HAP-1 (cell line): ENCODE measurements at regions not wholly inside any gene's neighbourhood (a gene's known extent, or its start where the extent isn't known, plus 50 kb on each side); places are given as distances from the start of the nearest gene placed in this dataset.

ENCODE experiments used
- DNase-seq, 2 experiments: peaks; one replicate each; pipeline ENCODE4 v3.0.0-alpha.2; 2016 to 2020; ENCODE audit warnings: low spot score in 2 of 2
- H3K27me3 ChIP-seq: fragments of 250-450 bp; sonication (Bioruptor Pico); 2 replicates; pipeline ENCODE4 v1.5.1; 2020; ENCODE audit warnings: low read depth, mild to moderate bottlenecking, moderate library complexity
- H3K36me3 ChIP-seq: fragments of 250-450 bp; sonication (Bioruptor Pico); replicated peaks from 2 replicates; pipeline ENCODE4 v1.5.1; 2020; ENCODE audit warnings: mild to moderate bottlenecking
- H3K4me1 ChIP-seq: fragments of 250-450 bp; sonication (Bioruptor Pico); 2 replicates; pipeline ENCODE4 v1.5.1; 2020; ENCODE audit warnings: mild to moderate bottlenecking
- H3K4me3 ChIP-seq: fragments of 250-450 bp; sonication (Bioruptor Pico); 2 replicates; pipeline ENCODE4 v1.5.1; 2020; ENCODE audit warnings: mild to moderate bottlenecking, moderate library complexity
- H3K9me3 ChIP-seq: fragments of 250-450 bp; sonication (Bioruptor Pico); 2 replicates; pipeline ENCODE4 v1.5.1; 2020; ENCODE audit warnings: mild to moderate bottlenecking, moderate library complexity
- in situ Hi-C: fragments of 300-500 bp; cut with MboI; formaldehyde crosslinking; loops from 3 replicates; pipeline ENCODE4 v1.14.3; 2020; ENCODE audit warnings: low sequenced_read_pairs, inconsistent platforms, mixed read lengths

- Histone ChIP-seq H3K27me3 (no peaks in the 10 kb centered on the region), H3K4me1 (no peaks in the 10 kb centered on the region), H3K36me3 (no peaks in the 10 kb centered on the region), H3K9me3 (no peaks in the 10 kb centered on the region), H3K4me3 (no peak overlapping the region)
- no peak for DNase-seq
- in situ Hi-C loops: no loop called here
Measured at GRCh38 chr10:2813286-2813685, 254.1 kb upstream of the PFKP start.

DNA sequence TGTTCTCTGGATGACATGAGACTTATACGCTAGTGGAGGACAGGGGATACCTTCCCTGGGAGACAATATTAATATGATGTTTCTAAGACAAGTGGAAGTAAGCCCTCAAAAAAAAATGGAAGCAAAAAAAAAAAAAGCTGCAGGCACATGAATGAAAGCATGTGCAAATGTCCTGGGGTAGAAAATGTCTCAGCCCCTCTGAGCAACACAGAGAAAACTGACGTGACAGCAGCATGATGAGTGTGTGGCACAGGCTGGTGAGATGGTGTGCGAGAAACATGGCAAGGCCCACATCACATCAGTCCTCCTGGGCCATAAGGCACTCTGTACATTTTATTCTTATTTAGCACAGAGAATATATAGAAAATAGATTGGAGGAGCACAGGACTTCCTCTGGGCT is 254.7 kb upstream of the PFKP start:
- no peak overlapping the region for H3K4me3 ChIP-seq
- no peaks in the 10 kb centered on the region for H3K36me3 ChIP-seq
- DNase-seq: no peak
- no peaks in the 10 kb centered on the region for H3K4me1 ChIP-seq
- no peaks in the 10 kb centered on the region for H3K27me3 ChIP-seq
- in situ Hi-C loops: no loop called here
- H3K9me3 ChIP-seq: no peaks in the 10 kb centered on the region

GRCh38 chr10:2800178-2800577 is 267.2 kb upstream of the PFKP start:
- Histone ChIP-seq H3K9me3 (peaks cover 2% of the 10 kb centered on the region; the same call in 1 of the 2 replicates), H3K36me3 (no peaks in the 10 kb centered on the region), H3K4me1 (no peaks in the 10 kb centered on the region), H3K4me3 (no peak overlapping the region), H3K27me3 (no peaks in the 10 kb centered on the region)
- in situ Hi-C loops: no loop called here
- no peak for DNase-seq

DNA sequence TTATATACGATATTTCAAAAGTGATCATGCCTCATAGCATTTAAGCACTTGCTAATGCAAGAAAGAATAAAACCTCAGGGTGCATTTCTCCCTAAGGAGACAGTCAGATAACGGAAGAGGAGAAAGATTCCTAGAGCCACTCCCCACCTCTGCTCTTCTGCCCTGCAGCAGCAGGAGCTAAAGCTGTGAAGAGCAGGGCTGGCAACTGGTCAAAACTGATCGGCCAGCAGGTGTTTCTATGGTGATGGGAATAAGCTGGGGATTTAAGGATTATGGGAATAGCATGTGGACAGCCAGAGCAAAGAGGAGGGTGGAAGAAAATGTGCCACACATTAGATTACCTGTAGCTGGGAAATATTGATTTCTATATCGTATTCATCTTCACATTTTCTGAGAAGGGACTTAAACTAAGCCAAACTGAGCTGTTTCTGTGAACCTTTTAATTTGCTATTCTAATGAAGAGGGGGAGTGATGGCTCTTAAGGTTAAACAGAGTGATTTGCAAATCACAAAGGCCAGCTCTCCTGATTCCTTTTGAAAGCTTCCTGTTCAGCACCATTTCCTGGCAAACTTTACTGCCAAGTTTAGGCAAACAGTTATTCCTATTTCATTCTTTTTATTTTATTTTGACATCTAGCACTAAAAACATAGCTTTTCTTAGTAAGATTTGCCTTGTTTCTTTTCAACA is 268.9 kb upstream of the PFKP start:
- no peaks in the 10 kb centered on the region for H3K36me3 ChIP-seq
- in situ Hi-C loops: no loop called here
- no peak for DNase-seq
- no peaks in the 10 kb centered on the region for H3K4me1 ChIP-seq
- H3K4me3 ChIP-seq: no peak overlapping the region
- H3K9me3 ChIP-seq: peaks cover 2% of the 10 kb centered on the region; the same call in 1 of the 2 replicates
- no peaks in the 10 kb centered on the region for H3K27me3 ChIP-seq

DNA sequence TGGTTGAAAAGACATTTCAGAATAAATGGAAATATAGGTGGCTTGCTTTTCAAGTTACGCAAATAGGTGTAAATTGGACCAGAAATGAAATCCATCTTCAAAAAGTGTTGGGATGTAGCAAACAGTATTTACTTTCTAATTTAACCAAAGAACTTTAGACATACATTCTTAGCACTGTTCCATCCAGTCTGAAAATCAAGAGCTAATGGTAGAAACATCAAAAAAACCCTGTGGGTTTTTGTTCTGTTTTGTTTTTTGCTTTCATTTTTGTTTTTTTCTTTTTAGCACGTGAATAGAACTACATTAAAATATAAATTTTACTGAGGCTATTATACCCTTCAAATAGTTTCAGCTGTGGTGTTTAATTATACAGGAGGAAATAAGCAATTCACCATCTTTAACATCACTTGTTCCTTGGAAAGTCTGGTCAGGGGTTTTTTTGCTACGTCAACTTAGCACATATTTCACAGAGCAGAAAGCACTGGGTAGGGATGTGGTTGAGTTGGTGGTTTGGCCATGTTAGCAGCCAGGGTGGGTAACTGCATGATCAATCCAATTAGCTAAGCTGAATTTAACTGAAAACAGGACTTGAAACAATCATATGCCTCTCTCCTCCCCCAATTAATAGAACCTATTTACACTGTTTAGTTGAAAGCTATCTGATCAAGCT is 275.4 kb upstream of the PFKP start:
- no peak overlapping the region for H3K4me3 ChIP-seq
- H3K27me3 ChIP-seq: no peaks in the 10 kb centered on the region
- H3K36me3 ChIP-seq: no peaks in the 10 kb centered on the region
- no peaks in the 10 kb centered on the region for H3K4me1 ChIP-seq
- no peak for DNase-seq
- no peaks in the 10 kb centered on the region for H3K9me3 ChIP-seq
- in situ Hi-C loops: no loop called here

- H3K4me3 ChIP-seq: no peak overlapping the region
- in situ Hi-C loops: no loop called here
- no peaks in the 10 kb centered on the region for H3K9me3 ChIP-seq
Measured at GRCh38 chr10:2790396-2791188, 276.8 kb upstream of the PFKP start.

DNA sequence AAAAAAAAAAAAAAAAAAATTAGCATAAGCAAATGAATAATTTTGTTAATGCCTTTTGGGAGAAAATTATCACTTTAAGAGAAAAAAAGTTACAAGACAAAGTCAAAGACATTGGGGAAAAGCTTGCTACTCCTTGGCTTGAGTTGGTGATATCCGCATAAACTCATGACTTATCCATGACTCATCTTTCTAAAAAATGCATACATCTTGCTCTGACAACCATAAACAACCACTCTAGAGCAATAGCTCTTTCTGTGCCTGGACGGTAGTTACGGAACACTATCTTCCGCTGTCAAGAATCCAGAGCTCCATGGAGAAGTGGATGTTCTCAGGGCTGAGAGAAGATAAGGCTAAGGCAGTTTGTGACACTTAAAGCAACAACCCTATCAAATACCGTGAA is 281.1 kb upstream of the PFKP start:
- Histone ChIP-seq H3K27me3 (no peaks in the 10 kb centered on the region), H3K36me3 (no peaks in the 10 kb centered on the region), H3K4me3 (no peak overlapping the region), H3K9me3 (no peaks in the 10 kb centered on the region), H3K4me1 (no peaks in the 10 kb centered on the region)
- in situ Hi-C loops: no loop called here
- DNase-seq: no peak

More at GRCh38 chr10:2790396-2791188, 276.8 kb upstream of the PFKP start:
- H3K36me3 ChIP-seq: no peaks in the 10 kb centered on the region
- no peaks in the 10 kb centered on the region for H3K4me1 ChIP-seq
- no peaks in the 10 kb centered on the region for H3K27me3 ChIP-seq
- DNase-seq: no peak

DNA sequence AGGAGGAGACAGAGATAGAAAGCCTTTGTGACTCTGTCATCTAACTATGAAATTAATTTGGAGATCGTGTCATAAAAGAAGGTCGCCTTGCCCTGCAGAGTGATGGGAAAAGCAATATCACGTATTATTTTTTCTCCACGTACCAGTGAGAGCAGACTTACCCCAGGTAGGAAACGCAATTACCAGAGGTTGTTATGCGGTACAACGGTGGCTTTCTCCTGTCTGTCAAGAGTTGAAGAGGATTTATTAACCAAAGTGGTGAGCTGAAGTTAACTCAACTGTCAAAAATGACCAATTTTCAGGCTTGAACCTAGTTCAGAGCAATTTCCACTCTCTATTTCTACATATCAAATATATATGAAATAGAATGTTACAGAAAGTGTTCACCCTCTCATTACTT is 282.6 kb upstream of the PFKP start:
- no peaks in the 10 kb centered on the region for H3K4me1 ChIP-seq
- in situ Hi-C loops: no loop called here
- H3K9me3 ChIP-seq: no peaks in the 10 kb centered on the region; the same call in 1 of the 2 replicates

GRCh38 chr10:2782950-2783349 is 284.4 kb upstream of the PFKP start:
- in situ Hi-C loops: no loop called here
- Histone ChIP-seq H3K9me3 (no peaks in the 10 kb centered on the region; the same call in 1 of the 2 replicates), H3K4me3 (no peak overlapping the region), H3K4me1 (no peaks in the 10 kb centered on the region), H3K36me3 (no peaks in the 10 kb centered on the region), H3K27me3 (no peaks in the 10 kb centered on the region)
- no peak for DNase-seq

More for the DNA sequence above, 282.6 kb upstream of the PFKP start:
- DNase-seq: no peak
- Histone ChIP-seq H3K4me3 (no peak overlapping the region), H3K36me3 (no peaks in the 10 kb centered on the region), H3K27me3 (no peaks in the 10 kb centered on the region)

DNA sequence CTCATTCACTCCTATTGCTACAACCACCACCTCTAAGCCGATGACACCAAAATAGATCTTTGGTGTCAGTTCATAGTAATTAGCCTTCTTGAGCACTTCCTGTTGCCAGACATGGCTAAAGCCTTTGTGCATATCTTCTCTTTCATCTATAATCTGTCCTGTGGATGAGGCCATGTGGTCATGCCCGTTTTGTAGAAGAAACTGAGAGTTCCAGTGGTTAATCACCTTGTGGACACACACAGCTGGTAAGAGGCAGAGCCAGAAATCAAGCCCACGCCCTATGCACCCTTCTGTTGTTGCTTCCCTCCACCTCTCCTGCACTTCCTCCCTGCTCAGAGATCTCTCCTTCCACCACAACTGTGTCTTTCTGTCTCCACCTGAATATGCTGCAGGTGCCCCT is 285.1 kb upstream of the PFKP start:
- in situ Hi-C loops: no loop called here
- Histone ChIP-seq H3K9me3 (no peaks in the 10 kb centered on the region; the same call in 1 of the 2 replicates), H3K4me3 (no peak overlapping the region), H3K27me3 (no peaks in the 10 kb centered on the region), H3K4me1 (no peaks in the 10 kb centered on the region), H3K36me3 (no peaks in the 10 kb centered on the region)
- DNase-seq: no peak

GRCh38 chr10:2777666-2778355 is 289.5 kb upstream of the PFKP start:
- in situ Hi-C loops: no loop called here
- Histone ChIP-seq H3K9me3 (no peaks in the 10 kb centered on the region; the same call in 1 of the 2 replicates), H3K27me3 (no peaks in the 10 kb centered on the region), H3K4me1 (no peaks in the 10 kb centered on the region), H3K36me3 (no peaks in the 10 kb centered on the region), H3K4me3 (no peak overlapping the region)
- no peak for DNase-seq

GRCh38 chr10:2772816-2773631 is 294.3 kb upstream of the PFKP start:
- H3K27me3 ChIP-seq: no peaks in the 10 kb centered on the region
- H3K36me3 ChIP-seq: no peaks in the 10 kb centered on the region
- H3K4me3 ChIP-seq: no peak overlapping the region
- H3K9me3 ChIP-seq: no peaks in the 10 kb centered on the region
- H3K4me1 ChIP-seq: no peaks in the 10 kb centered on the region
- in situ Hi-C loops: no loop called here
- DNase-seq: no peak

DNA sequence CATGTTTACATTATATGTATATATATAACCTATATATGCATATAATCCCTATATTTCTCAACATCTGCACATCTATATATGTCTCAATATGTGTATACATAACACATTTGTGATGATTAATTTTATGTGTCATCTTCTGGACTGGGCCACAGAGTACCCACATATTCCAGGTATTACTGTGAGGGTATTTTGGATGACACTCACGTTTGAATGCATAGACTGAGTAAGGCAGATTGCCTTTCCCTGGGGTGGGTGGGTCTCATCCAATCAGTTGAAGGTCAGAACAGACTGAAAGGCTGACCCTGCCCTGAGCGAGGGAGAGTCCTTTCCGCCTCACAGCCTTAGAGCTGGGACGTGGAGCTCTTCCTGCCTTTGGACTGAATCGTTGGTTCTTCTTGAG is 295.2 kb upstream of the PFKP start:
- Histone ChIP-seq H3K4me3 (no peak overlapping the region), H3K36me3 (no peaks in the 10 kb centered on the region), H3K27me3 (no peaks in the 10 kb centered on the region), H3K9me3 (no peaks in the 10 kb centered on the region), H3K4me1 (no peaks in the 10 kb centered on the region)
- DNase-seq: no peak
- in situ Hi-C loops: no loop called here
